ENCODE measurements at regions not wholly inside any gene's neighbourhood (a gene's known extent, or its start where the extent isn't known, plus 50 kb on each side); places are given as distances from the start of the nearest gene placed in this dataset.

- TF ChIP-seq, protein P1, sequence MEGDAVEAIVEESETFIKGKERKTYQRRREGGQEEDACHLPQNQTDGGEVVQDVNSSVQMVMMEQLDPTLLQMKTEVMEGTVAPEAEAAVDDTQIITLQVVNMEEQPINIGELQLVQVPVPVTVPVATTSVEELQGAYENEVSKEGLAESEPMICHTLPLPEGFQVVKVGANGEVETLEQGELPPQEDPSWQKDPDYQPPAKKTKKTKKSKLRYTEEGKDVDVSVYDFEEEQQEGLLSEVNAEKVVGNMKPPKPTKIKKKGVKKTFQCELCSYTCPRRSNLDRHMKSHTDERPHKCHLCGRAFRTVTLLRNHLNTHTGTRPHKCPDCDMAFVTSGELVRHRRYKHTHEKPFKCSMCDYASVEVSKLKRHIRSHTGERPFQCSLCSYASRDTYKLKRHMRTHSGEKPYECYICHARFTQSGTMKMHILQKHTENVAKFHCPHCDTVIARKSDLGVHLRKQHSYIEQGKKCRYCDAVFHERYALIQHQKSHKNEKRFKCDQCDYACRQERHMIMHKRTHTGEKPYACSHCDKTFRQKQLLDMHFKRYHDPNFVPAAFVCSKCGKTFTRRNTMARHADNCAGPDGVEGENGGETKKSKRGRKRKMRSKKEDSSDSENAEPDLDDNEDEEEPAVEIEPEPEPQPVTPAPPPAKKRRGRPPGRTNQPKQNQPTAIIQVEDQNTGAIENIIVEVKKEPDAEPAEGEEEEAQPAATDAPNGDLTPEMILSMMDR (IDR thresholded peaks at IDR 0.05; ENCODE audit: insufficient read depth, low read length, poor library complexity, severe bottlenecking), result no peak
- TF ChIP-seq EZH2phosphoT487 (conservative IDR thresholded peaks at IDR 0.05; ENCODE audit: low read length), result no peak
These were observed 210.3 kb downstream of the NUAK1 start for GRCh38 chr12:105928436-105928835.
